ENCODE measurements at regions not wholly inside any gene's neighbourhood (a gene's known extent, or its start where the extent isn't known, plus 50 kb on each side); places are given as distances from the start of the nearest gene placed in this dataset.

- TF ChIP-seq CTCF (conservative IDR thresholded peaks at IDR 0.05), result no peak
- no peak for TF ChIP-seq ZFX (IDR thresholded peaks at IDR 0.05)
These were observed 734.6 kb upstream of the SLITRK1 start for GRCh38 chr13:84616864-84617263.
